ENCODE measurements at regions not wholly inside any gene's neighbourhood (a gene's known extent, or its start where the extent isn't known, plus 50 kb on each side); places are given as distances from the start of the nearest gene placed in this dataset.

- Histone ChIP-seq H3K27me3 (ENCODE audit: control insufficient read depth in 2 of 2, insufficient read depth in 2 of 2, low read length in 2 of 2) (no peaks in the 10 kb centered on the region), H3K9me1 (replicated peaks; ENCODE audit: control insufficient read depth, extremely low read depth, insufficient read depth, low read length) (no peaks in the 10 kb centered on the region), H3K36me3 (ENCODE audit: control insufficient read depth in 2 of 2, extremely low read depth in 1 of 2, insufficient read depth in 2 of 2, low read length in 2 of 2) (no peaks in the 10 kb centered on the region), H3K4me3 (replicated peaks in 1 of 3; ENCODE audit: insufficient read depth in 1 of 3, low read depth in 1 of 3, low read length in 3 of 3) (no peak overlapping the region), H3K79me2 (ENCODE audit: control insufficient read depth, insufficient read depth, low read length) (no peaks in the 10 kb centered on the region), H4K20me1 (replicated peaks; ENCODE audit: control insufficient read depth, extremely low read depth, insufficient read depth, low read length) (no peaks in the 10 kb centered on the region), H3K4me2 (ENCODE audit: insufficient read depth, low read length) (no peak overlapping the region), H2AFZ (ENCODE audit: low read depth, low read length) (no peak overlapping the region), H3K9ac (replicated peaks; ENCODE audit: extremely low read depth, insufficient read depth, low read length) (no peak overlapping the region), H3K27ac (ENCODE audit: insufficient read depth, low read depth, low read length) (no peak overlapping the region), H3K4me1 (ENCODE audit: control insufficient read depth, extremely low read depth, insufficient read depth, low read length) (no peaks in the 10 kb centered on the region), H3K9me3 (replicated peaks; ENCODE audit: control insufficient read depth, insufficient read depth, low read length) (no peaks in the 10 kb centered on the region)
- FAIRE-seq = no peak
- BruUV-seq (replicated peaks) = no TSS peak
- DNase-seq (ENCODE audit: low read depth, low spot score) = no peak
- ChIA-PET POLR2A (no interaction called here), CTCF (no interaction called here)
- dilution Hi-C loops (cut with MboI; ENCODE audit: extremely low pct_ligation_motif_present, low sequenced_read_pairs) (no loop called here), intact Hi-C loops (cut with micrococcal nuclease) (no loop called here)
- TF ChIP-seq GATA2 (IDR thresholded peaks at IDR 0.05; ENCODE audit: insufficient read depth, insufficient read length, low read depth, low read length) (no peak), JUN (IDR thresholded peaks at IDR 0.05; ENCODE audit: borderline replicate concordance, insufficient read depth, insufficient read length, low read depth) (no peak), CTCF (IDR thresholded peaks at IDR 0.05; ENCODE audit: extremely low read depth in 1 of 2, insufficient read depth in 1 of 2, low read depth in 1 of 2, low read length in 2 of 2) (no peak), POLR2AphosphoS5 (IDR thresholded peaks at IDR 0.05; ENCODE audit: insufficient read depth, low read depth, low read length) (no peak), POLR2A (IDR thresholded peaks at IDR 0.05; ENCODE audit: low read depth, low read length) (no peak), MAX (IDR thresholded peaks at IDR 0.05; ENCODE audit: insufficient read depth, insufficient read length) (no peak), FOS (IDR thresholded peaks at IDR 0.05; ENCODE audit: borderline replicate concordance, insufficient read depth, low read length) (no peak), EZH2 (IDR thresholded peaks at IDR 0.05; ENCODE audit: borderline replicate concordance, low read depth, low read length, severe bottlenecking) (no peak), MYC (IDR thresholded peaks at IDR 0.05; ENCODE audit: low read depth, low read length) (no peak)
Measured at GRCh38 chr7:1309290-1309689, 76.6 kb downstream of the UNCX start.
